HG03280 (cell line): ENCODE measurements at regions not wholly inside any gene's neighbourhood (a gene's known extent, or its start where the extent isn't known, plus 50 kb on each side); places are given as distances from the start of the nearest gene placed in this dataset.

ENCODE experiments used
- ATAC-seq: cut with Tn5 transposase; IDR thresholded peaks from one replicate; pipeline ENCODE4 v1.9.1; 2021; ENCODE audit warnings: mild to moderate bottlenecking, moderate library complexity; ENCODE audit not compliant: unreplicated experiment

DNA sequence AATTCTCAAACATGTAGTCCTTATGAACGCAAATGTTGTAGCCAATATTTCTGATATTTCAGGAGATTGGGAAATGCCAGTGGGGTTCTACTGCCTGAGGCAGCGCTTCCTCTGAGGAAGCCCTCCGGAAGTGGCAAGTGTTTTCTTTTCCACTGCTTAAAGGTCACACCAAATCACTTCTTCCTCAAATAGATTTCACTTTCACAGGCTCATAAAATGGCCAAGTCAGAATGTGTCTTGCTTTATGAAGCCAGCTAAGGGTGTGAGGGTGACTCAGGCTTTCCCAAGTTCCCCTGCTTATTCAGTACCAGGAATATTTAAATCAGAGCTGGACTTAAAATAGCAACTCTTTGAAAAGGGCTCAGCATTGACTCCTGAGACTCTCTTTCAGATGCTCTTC is 514.2 kb upstream of the DIPK2B start:
- ATAC-seq: no peak

DNA sequence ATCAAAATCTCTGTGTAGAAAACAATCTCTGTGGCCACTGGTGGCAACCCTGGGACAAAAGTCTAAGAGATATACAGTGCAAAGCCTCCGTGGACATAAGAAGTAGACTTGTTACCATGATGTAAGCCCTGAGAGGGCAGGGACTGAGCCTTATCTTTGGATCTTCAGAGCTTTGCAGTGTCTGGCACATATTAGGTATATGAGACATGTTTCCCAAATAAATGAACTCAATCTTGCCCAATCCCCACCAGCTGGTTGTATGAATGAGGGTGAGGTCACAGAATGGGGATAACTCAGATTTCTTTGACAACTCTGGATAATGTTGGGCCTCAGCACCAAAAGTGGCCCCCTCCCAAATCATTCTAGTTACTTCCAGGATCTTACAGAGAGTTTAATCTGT is 511.4 kb upstream of the DIPK2B start:
- no peak for ATAC-seq

DNA sequence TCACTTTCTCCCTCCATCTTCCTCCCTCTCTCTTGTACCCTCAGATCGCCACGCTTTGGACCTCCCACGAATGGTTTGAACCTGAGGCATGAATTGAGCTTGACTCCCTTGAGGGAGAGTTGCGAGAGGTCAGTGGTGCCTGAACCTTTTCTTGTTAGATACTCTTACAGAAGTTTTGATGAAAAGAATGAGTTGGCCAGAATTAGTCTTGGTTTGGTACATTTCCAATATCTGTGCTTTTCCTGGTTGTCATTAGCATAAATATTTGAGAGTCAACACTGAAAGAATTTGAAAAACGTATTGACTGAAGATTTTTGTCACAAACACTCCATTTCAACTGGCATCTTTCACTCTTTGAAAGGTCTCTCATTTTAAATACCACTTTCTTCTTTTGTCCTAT is 510.6 kb upstream of the DIPK2B start:
- ATAC-seq: no peak

DNA sequence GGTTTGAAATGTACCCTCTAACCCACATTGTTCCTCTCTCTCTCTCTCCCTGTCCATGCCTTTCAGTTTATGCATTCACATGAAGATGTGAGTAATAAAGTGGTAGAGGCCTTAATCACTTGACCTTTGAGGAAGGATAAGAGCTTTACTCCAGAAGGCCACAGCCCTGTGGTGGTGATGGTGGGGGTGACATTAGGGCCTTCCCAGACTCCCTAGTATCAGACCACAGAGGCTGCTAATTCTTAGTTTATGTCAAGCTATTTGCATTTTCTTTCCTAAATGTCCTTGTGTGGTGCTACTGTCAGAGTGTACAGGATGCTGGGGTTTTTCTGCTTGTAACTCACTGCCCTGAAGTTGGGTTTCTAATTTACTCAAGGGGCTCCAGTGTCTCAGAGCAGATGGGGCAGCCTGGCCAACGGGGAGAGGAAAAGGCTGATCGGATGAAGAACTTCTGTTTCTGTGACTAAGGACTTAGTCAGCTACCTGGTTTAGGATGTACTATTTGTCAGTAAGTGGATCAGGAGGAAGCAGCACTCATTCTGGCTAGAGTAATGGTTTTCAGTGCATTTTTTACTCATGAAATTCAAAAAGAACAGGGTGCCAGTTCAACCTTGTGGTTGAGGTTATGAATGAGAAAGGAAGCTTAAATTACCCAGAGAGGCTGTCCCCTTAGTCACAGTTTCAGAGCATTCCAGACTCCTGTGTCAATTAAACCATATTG is 509.6 kb upstream of the DIPK2B start:
- peak; percentile 80 for ATAC-seq

DNA sequence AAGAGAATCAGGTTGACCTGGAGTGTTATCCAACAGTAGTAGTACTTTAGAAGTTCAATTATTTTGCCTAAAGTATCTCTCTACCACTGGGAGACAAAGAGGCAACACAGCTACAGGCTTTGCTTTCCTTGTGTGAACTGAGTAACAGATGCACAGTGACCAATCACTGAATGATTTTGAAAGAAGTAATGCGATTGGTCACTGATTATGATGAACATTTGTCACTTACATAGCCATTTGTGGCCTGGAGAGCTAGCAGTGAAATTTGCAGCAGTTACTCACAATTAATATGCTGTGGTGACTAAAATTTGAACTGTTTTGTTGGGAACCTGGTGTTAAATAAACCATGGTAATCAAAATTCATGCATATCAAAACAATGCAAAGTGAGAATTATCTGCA is 508.7 kb upstream of the DIPK2B start:
- no peak for ATAC-seq

DNA sequence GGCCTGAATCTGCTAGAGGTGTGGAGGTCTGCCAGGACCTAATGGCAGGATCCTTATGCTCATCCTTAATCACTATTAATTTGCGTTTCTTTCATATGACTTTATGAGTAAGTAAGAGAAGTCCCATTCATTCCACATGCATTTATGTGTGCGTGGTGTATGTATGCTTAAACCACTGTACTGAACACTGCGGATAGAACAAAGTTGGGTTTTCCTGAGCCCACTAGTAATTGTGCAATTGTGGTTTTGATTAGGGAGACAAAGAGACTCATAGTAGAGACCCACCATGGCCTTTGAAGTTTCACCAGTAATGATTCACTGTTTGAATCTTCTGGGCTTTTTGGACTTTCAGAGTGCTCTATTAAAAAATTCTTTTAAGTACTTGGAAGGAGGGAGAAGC is 498.5 kb upstream of the DIPK2B start:
- ATAC-seq: no peak

DNA sequence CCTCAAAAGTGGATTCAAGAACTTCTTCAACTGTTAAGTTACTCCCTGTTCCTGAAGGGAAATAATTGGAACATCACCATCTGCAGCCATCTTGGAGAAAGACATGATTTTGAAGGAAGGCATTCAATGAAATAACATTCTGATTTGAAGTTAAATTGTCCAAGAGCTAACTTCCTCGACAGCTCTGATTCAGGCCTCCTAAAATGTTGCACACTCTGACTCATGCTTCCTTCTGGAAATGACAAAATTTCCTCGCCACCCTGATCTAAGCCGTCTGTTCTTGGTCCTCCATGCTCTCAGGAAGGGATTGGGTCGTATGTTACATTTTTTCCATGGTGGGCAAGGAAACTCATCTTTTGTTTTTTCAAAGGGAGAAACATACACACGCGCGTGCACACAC is 496.9 kb upstream of the DIPK2B start:
- ATAC-seq: no peak

DNA sequence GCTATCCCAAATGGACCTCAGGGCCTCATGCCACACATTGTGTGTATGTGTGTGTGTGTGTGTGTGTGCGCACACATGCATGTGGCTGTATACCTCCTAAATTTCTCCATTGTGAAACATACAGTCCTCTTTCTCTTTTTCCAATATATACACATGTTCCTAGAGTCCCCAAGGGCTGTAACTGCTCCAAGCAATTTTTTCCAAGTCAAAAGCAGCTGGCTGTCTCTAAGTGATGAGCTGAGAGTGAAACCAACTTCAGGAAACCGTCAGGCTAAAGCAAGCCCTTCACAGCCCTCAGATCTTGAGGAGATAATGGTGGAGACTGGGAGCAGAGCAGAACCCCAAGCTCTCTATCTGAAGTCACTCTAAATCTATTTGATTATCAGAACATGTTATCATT is 496.1 kb upstream of the DIPK2B start:
- ATAC-seq: no peak

DNA sequence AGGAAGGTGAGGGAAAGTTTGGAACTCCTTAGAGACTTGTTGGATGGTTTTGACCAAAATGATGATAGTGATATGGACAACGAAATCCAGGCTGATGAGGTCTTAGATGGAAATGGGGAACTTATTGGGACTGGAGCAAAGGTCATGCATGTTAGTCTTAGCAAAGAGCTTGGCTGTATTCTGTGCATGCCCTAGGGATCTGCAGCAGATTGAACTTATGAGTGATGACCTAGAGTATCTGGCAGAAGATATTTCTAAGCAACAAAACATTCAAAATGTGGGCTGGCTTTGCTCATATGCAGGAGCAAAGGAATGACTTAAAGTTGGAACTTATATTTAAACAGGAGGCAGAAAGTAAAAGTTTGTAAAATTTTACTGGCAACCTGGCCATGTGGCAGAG is 489.3 kb upstream of the DIPK2B start:
- ATAC-seq: no peak

DNA sequence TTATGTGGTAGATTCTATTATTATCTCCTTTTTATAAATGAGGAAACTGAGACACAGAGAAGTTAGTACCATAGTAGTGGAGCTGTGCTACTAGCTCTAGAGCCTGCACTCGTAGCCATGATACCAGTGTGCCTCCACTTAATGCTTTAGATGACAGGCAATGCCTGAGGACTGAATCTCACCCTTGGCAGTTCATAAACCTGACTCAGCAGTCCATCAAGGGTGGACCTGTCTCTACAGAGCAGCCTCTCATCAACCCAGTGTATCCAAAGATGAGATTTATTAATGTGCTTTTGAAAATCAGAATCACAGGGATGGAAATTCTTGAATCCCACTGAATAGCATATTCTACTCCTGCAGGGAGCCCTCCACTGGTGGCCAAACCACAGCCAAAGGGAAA is 483.2 kb upstream of the DIPK2B start:
- ATAC-seq: no peak

DNA sequence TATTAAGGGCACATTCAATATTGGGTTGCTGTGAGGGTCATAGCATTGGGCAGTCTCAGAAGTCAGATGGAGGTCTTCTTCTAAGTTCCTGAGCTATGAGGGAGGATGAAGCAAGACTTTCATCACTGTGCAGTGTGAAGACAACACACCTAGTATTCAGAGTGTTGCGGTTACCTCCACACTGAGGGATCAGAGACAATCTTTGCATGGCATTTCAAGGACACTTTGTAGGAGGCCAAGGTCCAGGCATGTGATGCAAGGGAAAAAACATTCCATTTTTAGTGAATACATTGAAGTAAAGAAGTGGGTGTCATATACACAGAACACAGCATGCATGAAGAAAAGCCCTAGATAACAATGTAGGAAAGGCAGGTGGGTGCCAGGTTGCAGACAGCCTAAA is 481.2 kb upstream of the DIPK2B start:
- ATAC-seq: no peak

DNA sequence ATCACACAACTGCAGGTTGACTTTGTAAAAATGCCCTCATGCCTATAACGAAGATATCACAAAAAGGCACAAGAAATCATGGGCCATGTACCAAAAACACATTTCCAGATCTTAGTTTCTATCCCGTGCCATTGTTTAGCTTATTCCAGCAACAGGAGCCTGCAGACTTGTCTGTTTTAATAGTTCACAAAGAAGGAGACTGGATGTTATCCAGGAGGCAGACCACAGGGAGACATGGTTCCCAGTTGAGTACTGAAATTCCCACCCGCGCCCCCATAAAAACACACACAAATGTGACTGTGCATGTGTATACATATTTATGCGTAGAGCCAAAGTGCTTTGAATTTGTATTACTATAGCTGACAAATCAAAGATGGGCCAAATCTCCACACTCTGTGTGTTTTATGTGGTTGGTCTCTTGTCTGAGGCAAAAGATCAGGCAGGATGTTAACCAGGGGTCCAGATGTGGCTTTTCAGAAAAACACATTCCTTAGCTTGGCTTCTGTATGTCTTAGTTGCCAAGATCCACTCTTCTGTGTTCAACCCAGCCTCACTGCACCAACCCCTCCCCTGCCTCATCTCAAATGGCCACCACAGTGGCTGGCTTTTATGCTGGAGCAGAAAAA is 469.2 kb upstream of the DIPK2B start:
- no peak for ATAC-seq

DNA sequence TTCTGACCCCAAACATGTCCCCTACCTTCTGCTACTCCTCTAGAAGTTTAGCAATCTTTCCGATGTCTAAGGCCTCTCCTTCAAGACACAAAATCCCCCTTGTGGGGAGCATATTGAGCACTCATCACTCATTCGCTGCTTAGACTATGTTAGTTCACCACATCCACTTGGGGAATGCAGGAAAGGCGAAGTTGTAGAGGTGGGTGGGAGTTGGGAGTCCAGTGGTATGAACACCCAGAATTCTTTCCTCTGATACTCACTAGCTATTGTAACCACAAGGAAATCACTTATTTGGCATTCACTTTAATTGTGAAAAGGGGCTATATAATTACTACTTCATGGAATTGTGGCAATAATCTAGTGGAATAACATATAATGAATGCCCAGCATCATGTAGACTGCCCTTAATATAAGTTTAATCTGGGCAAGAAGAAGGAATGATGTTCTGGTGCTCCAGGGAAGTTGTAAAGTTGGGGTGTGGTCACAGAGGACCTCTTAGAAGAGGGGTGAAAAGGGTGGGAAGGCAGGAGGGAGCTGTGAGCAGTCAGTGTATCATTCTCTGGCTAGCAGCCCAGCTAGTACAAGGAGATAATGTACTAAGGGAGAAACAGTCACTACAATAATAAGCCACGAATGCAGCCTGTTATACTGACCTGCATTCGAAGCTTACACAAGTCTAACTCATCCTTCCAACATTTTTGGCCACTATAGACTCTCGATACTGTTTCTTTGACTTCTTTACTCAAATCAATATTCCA is 468.2 kb upstream of the DIPK2B start:
- no peak for ATAC-seq

DNA sequence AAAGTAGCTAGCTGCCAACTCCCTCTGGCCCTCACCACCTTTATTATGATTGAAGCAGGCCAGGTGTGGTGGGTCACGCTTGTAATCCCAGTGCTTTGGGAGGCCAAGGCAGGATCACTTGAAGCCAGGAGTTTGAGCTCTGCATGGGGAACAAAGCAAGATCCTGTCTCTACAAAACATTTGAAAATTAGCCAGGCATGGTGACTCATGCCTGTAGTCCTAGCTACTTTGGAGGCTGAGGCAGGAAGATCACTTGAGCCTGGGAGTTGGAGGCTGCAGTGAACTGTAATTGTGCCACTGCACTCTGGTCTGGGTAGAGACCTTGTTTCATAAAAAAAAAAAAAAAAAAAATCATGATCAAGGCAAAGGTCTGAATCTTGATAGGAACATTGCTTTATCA is 467.0 kb upstream of the DIPK2B start:
- no peak for ATAC-seq

DNA sequence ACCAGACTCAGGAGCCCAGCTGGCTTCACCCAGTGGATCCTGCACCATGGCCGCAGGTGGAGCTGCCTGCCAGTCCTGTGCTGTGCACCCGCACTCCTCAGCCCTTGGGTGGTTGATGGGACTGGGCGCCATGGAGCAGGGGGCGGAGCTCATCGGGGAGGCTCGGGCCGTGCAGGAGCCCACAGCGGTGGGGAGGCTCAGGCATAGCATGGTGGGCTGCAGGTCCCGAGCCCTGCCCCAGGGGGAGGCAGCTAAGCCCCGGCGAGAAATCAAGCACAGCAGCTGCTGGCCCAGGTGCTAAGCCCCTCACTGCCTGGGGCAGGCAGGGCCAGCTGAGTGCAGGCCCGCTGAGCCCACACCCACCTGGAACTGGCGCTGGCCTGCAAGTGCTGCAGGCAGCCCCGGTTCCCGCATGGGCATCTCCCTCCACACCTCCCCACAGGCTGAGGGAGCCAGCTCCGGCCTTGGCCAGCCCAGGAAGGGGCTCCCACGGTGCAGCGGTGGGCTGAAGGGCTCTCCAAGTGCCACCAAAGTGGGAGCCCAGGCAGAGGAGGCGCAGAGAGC is 464.1 kb upstream of the DIPK2B start:
- no peak for ATAC-seq

DNA sequence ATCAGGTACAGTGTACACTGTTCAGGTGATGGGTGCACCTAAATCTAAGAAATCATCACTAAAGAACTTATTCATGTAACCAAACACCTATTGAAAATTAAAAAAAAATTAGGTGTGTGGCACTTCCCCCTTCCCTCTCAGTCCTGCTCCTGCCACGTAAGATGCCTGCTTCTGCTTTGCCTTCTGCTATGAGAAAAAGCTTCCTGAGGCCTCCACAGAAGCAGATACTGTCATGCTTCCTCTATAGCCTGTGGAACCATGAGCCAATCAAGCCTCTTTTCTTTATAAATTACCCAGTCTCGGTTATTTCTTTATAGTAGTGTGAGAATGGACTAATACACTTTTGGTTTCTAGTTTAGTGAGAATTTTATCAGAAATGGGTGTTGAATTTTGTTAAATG is 459.8 kb upstream of the DIPK2B start:
- no peak for ATAC-seq

DNA sequence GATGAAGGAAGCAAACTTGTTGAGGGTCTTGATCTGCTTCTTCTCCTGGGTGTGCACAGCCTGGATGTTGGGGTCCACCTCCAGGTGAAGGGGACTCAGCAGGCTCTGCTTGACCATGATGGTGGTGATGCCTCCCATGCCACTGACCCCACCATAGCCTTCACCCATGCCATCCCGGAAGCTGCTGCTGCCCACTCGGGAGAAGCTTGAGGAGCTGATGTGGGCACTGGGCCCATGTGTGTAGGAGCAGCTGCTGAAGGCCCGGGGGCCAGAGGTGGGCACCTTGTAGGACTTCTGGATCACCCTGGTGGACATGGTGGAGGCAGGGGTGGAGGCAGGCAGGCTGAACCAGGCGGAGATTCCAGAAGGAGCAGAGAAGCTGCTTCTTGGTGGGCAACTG is 432.7 kb upstream of the DIPK2B start:
- no peak for ATAC-seq

DNA sequence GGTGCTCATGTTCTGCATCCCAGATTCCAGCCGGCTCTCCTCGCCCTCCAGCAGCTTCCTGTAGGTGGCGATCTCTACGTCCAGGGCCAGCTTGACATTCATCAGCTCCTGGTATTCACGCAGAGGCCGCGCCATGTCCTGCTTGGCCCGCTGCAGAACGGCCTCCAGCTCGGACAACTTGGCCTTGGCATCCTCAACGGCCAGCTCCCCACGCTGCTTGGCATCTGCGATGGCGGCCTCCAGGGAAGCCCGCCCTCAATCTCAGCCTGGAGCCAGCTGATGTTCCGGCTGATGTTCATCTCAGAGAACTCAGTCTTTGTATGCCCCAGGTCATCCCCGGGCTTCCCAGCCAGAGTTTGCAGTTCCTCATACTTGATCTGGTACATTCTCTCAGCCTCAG is 431.8 kb upstream of the DIPK2B start:
- no peak for ATAC-seq

DNA sequence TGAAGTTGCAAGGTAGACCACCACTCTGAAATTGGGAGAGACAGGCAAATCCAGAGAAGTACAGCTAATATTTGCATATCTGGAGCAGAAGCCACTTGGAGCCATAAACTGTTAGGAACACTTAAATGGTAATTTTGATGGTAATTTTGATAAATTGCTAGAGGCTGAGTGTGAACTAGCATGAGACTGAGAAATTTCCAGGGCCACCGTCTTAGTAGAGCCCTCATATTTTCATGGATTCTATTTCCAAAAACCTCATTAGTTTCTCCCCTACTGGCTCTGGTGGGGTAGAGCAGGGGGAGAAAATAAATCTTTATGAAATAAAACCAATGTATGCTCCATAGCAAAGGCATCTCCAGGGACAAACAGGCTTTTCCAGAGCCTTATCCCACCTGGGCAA is 429.4 kb upstream of the DIPK2B start:
- ATAC-seq: no peak

DNA sequence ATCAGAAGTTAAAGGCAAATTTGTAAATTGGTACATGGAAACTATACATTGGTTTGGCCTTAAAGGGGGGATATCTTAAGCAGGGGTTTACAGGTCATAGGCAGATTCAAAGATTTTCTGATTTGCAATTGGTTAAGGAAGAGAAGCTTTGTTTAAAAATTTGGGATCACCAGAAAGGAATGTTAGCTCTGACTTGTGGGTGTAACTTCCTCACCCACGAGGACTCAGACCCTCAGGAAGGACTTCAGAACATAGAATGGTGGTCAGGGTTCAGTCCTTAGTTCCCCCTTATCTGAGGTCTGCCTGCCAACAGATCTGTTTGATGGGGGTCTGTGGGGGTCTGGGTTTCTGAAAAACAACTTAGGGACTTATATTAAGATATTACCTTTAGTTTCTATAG is 427.4 kb upstream of the DIPK2B start:
- ATAC-seq: no peak

DNA sequence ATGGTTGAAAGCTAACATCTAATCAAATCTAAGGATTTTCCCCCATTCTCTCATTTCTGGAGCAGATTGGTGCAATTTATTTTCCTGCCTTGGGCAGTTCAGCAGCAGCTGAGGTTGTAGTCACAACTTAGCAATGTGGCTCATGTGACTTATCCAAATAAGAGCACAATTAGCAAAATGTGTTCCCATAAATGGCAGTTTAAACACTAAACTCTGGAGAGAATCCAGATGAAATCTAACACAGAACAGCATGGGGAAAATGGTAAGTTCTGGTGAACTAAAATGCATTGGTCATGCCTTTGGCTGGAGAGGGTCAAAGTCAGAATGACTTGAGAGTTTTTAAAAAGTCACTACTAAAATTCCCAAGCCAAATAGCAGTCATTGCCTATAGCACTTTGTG is 422.6 kb upstream of the DIPK2B start:
- ATAC-seq: no peak

DNA sequence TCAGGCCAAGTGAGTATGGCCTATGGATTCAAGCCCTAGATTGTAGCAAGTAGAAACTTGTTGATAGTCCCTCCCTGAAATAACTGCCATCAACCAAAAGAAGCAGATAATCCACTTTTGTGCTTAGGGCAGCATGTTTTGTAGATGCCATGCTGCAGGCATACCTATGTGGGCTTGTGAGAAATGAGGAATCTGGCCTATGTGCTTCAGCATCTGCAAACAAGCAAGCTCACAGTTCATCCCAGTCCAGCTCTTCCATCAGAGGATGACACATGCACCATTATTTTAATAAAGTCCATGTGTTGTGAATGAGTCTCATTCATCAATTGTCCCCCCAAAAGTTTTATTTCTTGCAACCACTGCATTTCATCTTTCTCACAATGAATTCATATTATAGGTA is 421.9 kb upstream of the DIPK2B start:
- no peak for ATAC-seq
